IMR-90 (cell line): ENCODE measurements at regions not wholly inside any gene's neighbourhood (a gene's known extent, or its start where the extent isn't known, plus 50 kb on each side); places are given as distances from the start of the nearest gene placed in this dataset.
A peak's percentile ranks its signal among the peaks of the same experiment; 100 is the strongest.

Experiments
- ATAC-seq: fragments of 200-7000 bp; cut with Tn5 transposase; 2 replicates; pipeline ENCODE4 v1.9.1; 2020; ENCODE audit warnings: low read depth, mild to moderate bottlenecking, moderate library complexity
- BruUV-seq: library from RNA; stranded (reverse); fragments of 400-500 nt; replicated peaks from 2 replicates; lab custom pipeline; 2021; lab: Mats Ljungman, UMichigan
- CTCF ChIA-PET: fragments of 300-600 bp; formaldehyde crosslinking; extraction: SDS; loops from one replicate; lab custom pipeline; 2021; ENCODE audit warnings: antibody characterized with exemption; lab: Yijun Ruan, JAX
- POLR2A ChIA-PET: fragments of 300-600 bp; sonication (Branson Sonifier 250); formaldehyde crosslinking; loops from one replicate; lab custom pipeline; 2022; ENCODE audit warnings: antibody characterized with exemption; ENCODE audit not compliant: unreplicated experiment; lab: Charles Lee
- DNase-seq: peaks from one replicate; pipeline ENCODE4 v3.0.0; 2013
- H2AFZ ChIP-seq: replicated peaks from 2 replicates; pipeline ENCODE3; 2013; ENCODE audit warnings: low read length, mild to moderate bottlenecking; ENCODE audit not compliant: poor library complexity
- H2AK5ac ChIP-seq: 2 replicates; pipeline ENCODE4 v1.6.1; 2013; ENCODE audit warnings: low read depth, low read length, inconsistent platforms
- H2AK9ac ChIP-seq: replicated peaks from 2 replicates; pipeline ENCODE3; 2013; ENCODE audit warnings: mild to moderate bottlenecking, low read depth, low read length, moderate library complexity; ENCODE audit not compliant: poor library complexity
- H2BK120ac ChIP-seq: 2 replicates; pipeline ENCODE4 v1.6.1; 2013; ENCODE audit warnings: low read depth, low read length, inconsistent platforms
- H2BK15ac ChIP-seq: 3 replicates; pipeline ENCODE4 v1.6.1; 2013; ENCODE audit warnings: low read depth, low read length, inconsistent platforms
- H2BK20ac ChIP-seq: 2 replicates; pipeline ENCODE4 v1.6.1; 2013; ENCODE audit warnings: low read depth, mild to moderate bottlenecking, inconsistent platforms, low read length, moderate library complexity
- H2BK5ac ChIP-seq: 2 replicates; pipeline ENCODE4 v1.6.1; 2013; ENCODE audit warnings: mild to moderate bottlenecking, low read depth, low read length, inconsistent platforms; ENCODE audit not compliant: poor library complexity, severe bottlenecking
- H3K14ac ChIP-seq: replicated peaks from 2 replicates; pipeline ENCODE4 v1.6.1; 2013; ENCODE audit warnings: low read depth, low read length, inconsistent platforms
- H3K18ac ChIP-seq: 2 replicates; pipeline ENCODE4 v1.6.1; 2013; ENCODE audit warnings: low read depth, low read length, control low read depth
- H3K23ac ChIP-seq: 2 replicates; pipeline ENCODE4 v1.6.1; 2013; ENCODE audit warnings: low read depth, low read length, inconsistent platforms
- H3K27ac ChIP-seq: 2 replicates; pipeline ENCODE4 v1.5.1; 2013; ENCODE audit warnings: mild to moderate bottlenecking, control low read depth, low read length; ENCODE audit not compliant: insufficient read depth
- H3K27me3 ChIP-seq: 2 replicates; pipeline ENCODE4 v1.6.1; 2013; ENCODE audit warnings: low read length; ENCODE audit not compliant: control insufficient read depth, insufficient read depth
- H3K36me3 ChIP-seq: 2 replicates; pipeline ENCODE4 v1.6.1; 2013; ENCODE audit warnings: low read length, mixed read lengths; ENCODE audit not compliant: control insufficient read depth, insufficient read depth
- H3K4ac ChIP-seq: 2 replicates; pipeline ENCODE4 v1.6.1; 2013; ENCODE audit warnings: low read depth, low read length, inconsistent platforms
- H3K4me1 ChIP-seq: 2 replicates; pipeline ENCODE4 v1.6.1; 2013; ENCODE audit warnings: low read length, mixed read lengths; ENCODE audit not compliant: control insufficient read depth, insufficient read depth
- H3K4me2 ChIP-seq: 2 replicates; pipeline ENCODE4 v1.6.1; 2013; ENCODE audit warnings: low read depth, mild to moderate bottlenecking, control low read depth, low read length, moderate library complexity
- H3K4me3 ChIP-seq: 2 replicates; pipeline ENCODE4 v1.5.1; 2013; ENCODE audit warnings: low read depth, mild to moderate bottlenecking, control low read depth, low read length, moderate library complexity; ENCODE audit not compliant: insufficient read depth
- H3K56ac ChIP-seq: 2 replicates; pipeline ENCODE4 v1.6.1; 2013; ENCODE audit warnings: low read length, inconsistent platforms; ENCODE audit not compliant: insufficient read depth; ENCODE audit errors: extremely low read depth
- H3K79me1 ChIP-seq, 2 experiments: 2 replicates each; pipeline ENCODE4 v1.6.1; 2013; ENCODE audit warnings: low read length in 2 of 2, inconsistent platforms in 1 of 2, low read depth in 1 of 2
- H3K9ac ChIP-seq: 2 replicates; pipeline ENCODE4 v1.6.1; 2013; ENCODE audit warnings: low read depth, low read length, control low read depth
- H3K9me1 ChIP-seq: 2 replicates; pipeline ENCODE4 v1.6.1; 2013; ENCODE audit warnings: low read length, inconsistent platforms; ENCODE audit not compliant: insufficient read depth
- H3K9me3 ChIP-seq: 2 replicates; pipeline ENCODE4 v1.6.1; 2013; ENCODE audit warnings: low read length; ENCODE audit not compliant: control insufficient read depth, insufficient read depth
- H4K20me1 ChIP-seq: 2 replicates; pipeline ENCODE4 v1.6.1; 2013; ENCODE audit warnings: low read length, inconsistent platforms; ENCODE audit not compliant: insufficient read depth
- H4K5ac ChIP-seq: 2 replicates; pipeline ENCODE4 v1.6.1; 2013; ENCODE audit warnings: mild to moderate bottlenecking, low read depth, low read length, control low read depth
- H4K8ac ChIP-seq, 2 experiments: 2 replicates each; pipeline ENCODE4 v1.6.1; 2013; ENCODE audit warnings: low read depth in 2 of 2, low read length in 2 of 2, control low read depth in 1 of 2, inconsistent platforms in 1 of 2
- H4K91ac ChIP-seq: 2 replicates; pipeline ENCODE4 v1.6.1; 2013; ENCODE audit warnings: low read depth, low read length, inconsistent platforms; ENCODE audit not compliant: insufficient read depth
- BHLHE40 ChIP-seq: fragments of 150-350 bp; IDR thresholded peaks from 2 replicates; pipeline ENCODE4 v1.6.1; 2016; ENCODE audit warnings: mild to moderate bottlenecking, low read depth, low read length
- CEBPB ChIP-seq: IDR thresholded peaks from 2 replicates; pipeline ENCODE4 v1.6.1; 2012; ENCODE audit warnings: low read depth, low read length, improper control_type of control experiment
- CHD1 ChIP-seq: IDR thresholded peaks from 2 replicates; pipeline ENCODE4 v1.6.1; 2012; ENCODE audit warnings: low read depth, low read length, improper control_type of control experiment
- CTCF ChIP-seq: conservative IDR thresholded peaks from 2 replicates; pipeline ENCODE4 v1.5.1; 2012; ENCODE audit warnings: mild to moderate bottlenecking, low read depth, low read length, improper control_type of control experiment
- ELK1 ChIP-seq: fragments of 150-350 bp; IDR thresholded peaks from 2 replicates; pipeline ENCODE4 v1.6.1; 2016; ENCODE audit warnings: low read depth, mild to moderate bottlenecking, low read length, moderate library complexity, borderline replicate concordance
- FOS ChIP-seq: fragments of 150-350 bp; IDR thresholded peaks from 2 replicates; pipeline ENCODE4 v1.6.1; 2016; ENCODE audit warnings: low read depth, low read length
- MAFK ChIP-seq: IDR thresholded peaks from 2 replicates; pipeline ENCODE4 v1.6.1; 2012; ENCODE audit warnings: low read depth, low read length, improper control_type of control experiment
- MXI1 ChIP-seq: IDR thresholded peaks from 2 replicates; pipeline ENCODE4 v1.6.1; 2012; ENCODE audit warnings: low read depth, mild to moderate bottlenecking, low read length, moderate library complexity, borderline replicate concordance
- POLR2A ChIP-seq: IDR thresholded peaks from 2 replicates; pipeline ENCODE4 v1.6.1; 2012; ENCODE audit warnings: mild to moderate bottlenecking, low read depth, low read length
- RAD21 ChIP-seq: IDR thresholded peaks from 2 replicates; pipeline ENCODE4 v1.6.1; 2012; ENCODE audit warnings: low read length, improper control_type of control experiment
- RCOR1 ChIP-seq: IDR thresholded peaks from 2 replicates; pipeline ENCODE4 v1.6.1; 2012; ENCODE audit warnings: mild to moderate bottlenecking, low read length, improper control_type of control experiment; ENCODE audit not compliant: insufficient replicate concordance
- RFX5 ChIP-seq: IDR thresholded peaks from 2 replicates; pipeline ENCODE4 v1.8.0; 2012; ENCODE audit warnings: low read depth, mild to moderate bottlenecking, low read length, moderate library complexity
- SMC3 ChIP-seq: fragments of 150-350 bp; IDR thresholded peaks from 2 replicates; pipeline ENCODE4 v1.6.1; 2016; ENCODE audit warnings: low read depth, mild to moderate bottlenecking, antibody characterized with exemption, low read length, moderate library complexity
- USF2 ChIP-seq: fragments of 150-350 bp; IDR thresholded peaks from 2 replicates; pipeline ENCODE4 v1.6.1; 2017; ENCODE audit warnings: mild to moderate bottlenecking, antibody characterized with exemption, low read length, low read depth
- WGBS, 2 experiments: methylation state at CpG; one replicate each; pipeline versions ENCODE4 v1.1.5 to v1.1.7; 2013; ENCODE audit warnings: missing lambda C conversion rate in 2 of 2; ENCODE audit not compliant: insufficient read length in 1 of 2; ENCODE audit errors: extremely low coverage in 2 of 2; 5-methylcytosine and 5-hydroxymethylcytosine counted together
- dilution Hi-C: fragments of 300-500 bp; cut with HindIII; formaldehyde crosslinking; loops from one replicate; pipeline ENCODE4 v1.14.3; 2018; ENCODE audit warnings: low sequenced_read_pairs; ENCODE audit not compliant: unreplicated experiment
- in situ Hi-C: fragments of 300-500 bp; cut with MboI; formaldehyde crosslinking; loops from 3 replicates; pipeline ENCODE4 v1.14.3; 2019; ENCODE audit warnings: low sequenced_read_pairs, inconsistent platforms, mixed read lengths
- intact Hi-C: fragments of 100-400 bp; cut with micrococcal nuclease; formaldehyde crosslinking; loops from 2 replicates; pipeline ENCODE4 v1.10.0; 2022

- no peak overlapping the region for H4K5ac ChIP-seq
- CTCF ChIA-PET = interaction anchor here (1.0 to 2.1 kb wide), 5 partner anchors 245 to 658 kb away, joined by 3 to 5 read pairs (median 4); no protein-coding TSS in a partner anchor
- H3K36me3 ChIP-seq = no peaks in the 10 kb centered on the region
- no peak overlapping the region for H3K4me3 ChIP-seq
- no peak overlapping the region for H3K9ac ChIP-seq
- H2AFZ ChIP-seq = peak overlapping the region; percentile 69
- H3K79me1 ChIP-seq = no peaks in the 10 kb centered on the region
- H3K27ac ChIP-seq = peak overlapping the region; percentile 63; the same call in 1 of the 2 replicates
- H3K18ac ChIP-seq = 0 out of 2 replicates have a peak overlapping the region, but pooled peaks have one; percentile 26
- peaks cover 13% of the 10 kb centered on the region for H3K4me1 ChIP-seq
- 0 out of 2 replicates have a peak, but pooled peaks cover 3% of the 10 kb centered on the region for H3K9me1 ChIP-seq
- in situ Hi-C loops = no loop called here
- peak; percentile 93 for DNase-seq
- intact Hi-C loops = loop anchor here (5.0 kb wide), 1 partner anchor 459 kb away; no protein-coding TSS in a partner anchor
- no peak overlapping the region for H4K91ac ChIP-seq
- no peaks in the 10 kb centered on the region for H3K9me3 ChIP-seq
- H4K20me1 ChIP-seq = 0 out of 2 replicates have a peak, but pooled peaks cover 4% of the 10 kb centered on the region
- H3K27me3 ChIP-seq = peaks cover 4% of the 10 kb centered on the region; the same call in 1 of the 2 replicates
- H2BK120ac ChIP-seq = peak overlapping the region; percentile 74; the same call in 1 of the 2 replicates
- peak overlapping the region in 1 of 2 experiments; percentile 36; a peak in 1 of 4 replicates for H4K8ac ChIP-seq
- H3K14ac ChIP-seq = peak overlapping the region; percentile 53
- H3K56ac ChIP-seq = no peak overlapping the region
- peak overlapping the region; percentile 80 for H3K4ac ChIP-seq
- peak overlapping the region; percentile 84; the same call in 1 of the 2 replicates for H3K23ac ChIP-seq
- peak overlapping the region; percentile 79; the same call in 1 of the 2 replicates for H2BK20ac ChIP-seq
- peak overlapping the region; percentile 53 for H2AK5ac ChIP-seq
- dilution Hi-C loops = no loop called here
- ATAC-seq = peak; percentile 80
- peak overlapping the region; percentile 59 for H2AK9ac ChIP-seq
- BruUV-seq = no TSS peak
- POLR2A ChIA-PET = no interaction called here
- 80% methylated on average over 1 of the region's 13 CpGs; no CpG with 5 or more reads in 1 of the 2 experiments for WGBS, 2 experiments
- peak overlapping the region; percentile 41 for H3K4me2 ChIP-seq
- peak overlapping the region; percentile 15 for H2BK5ac ChIP-seq
- peak overlapping the region; percentile 66; the same call in 1 of the 3 replicates for H2BK15ac ChIP-seq
- TF ChIP-seq USF2 (no peak), CTCF (no peak), POLR2A (no peak), RAD21 (no peak), SMC3 (no peak), CHD1 (no peak), FOS (peak; percentile 82), BHLHE40 (no peak), RCOR1 (peak; percentile 29), ELK1 (no peak), RFX5 (no peak), CEBPB (peak; percentile 96), MAFK (no peak), MXI1 (no peak)
These were observed 84.2 kb downstream of the ESM1 start for GRCh38 chr5:54900984-54901725.
